RWPE2 (cell line): ENCODE measurements at regions not wholly inside any gene's neighbourhood (a gene's known extent, or its start where the extent isn't known, plus 50 kb on each side); places are given as distances from the start of the nearest gene placed in this dataset.

Source experiments
- ATAC-seq: fragments of 200-7000 bp; cut with Tn5 transposase; 3 replicates; pipeline ENCODE4 v1.9.1; 2021; ENCODE audit warnings: low read depth
- DNase-seq: peaks from one replicate; pipeline ENCODE4 v3.0.0-alpha.2; 2020; ENCODE audit warnings: low spot score
- H3K27ac ChIP-seq: fragments of 450-650 bp; 2 replicates; pipeline ENCODE4 v1.5.1; 2017; ENCODE audit warnings: mild to moderate bottlenecking; ENCODE audit not compliant: poor library complexity, severe bottlenecking
- H3K27me3 ChIP-seq: fragments of 250-450 bp; sonication (Bioruptor Pico); 2 replicates; pipeline ENCODE4 v1.5.1; 2021; ENCODE audit warnings: mild to moderate bottlenecking, moderate library complexity; ENCODE audit not compliant: insufficient read depth, poor library complexity, severe bottlenecking
- H3K36me3 ChIP-seq: fragments of 250-450 bp; sonication (Bioruptor Pico); 2 replicates; pipeline ENCODE4 v1.5.1; 2020; ENCODE audit warnings: low read depth, mild to moderate bottlenecking, moderate library complexity
- H3K4me1 ChIP-seq: fragments of 250-450 bp; sonication (Bioruptor Pico); 2 replicates; pipeline ENCODE4 v1.5.1; 2021; ENCODE audit warnings: mild to moderate bottlenecking, moderate library complexity; ENCODE audit not compliant: insufficient read depth, poor library complexity, severe bottlenecking
- H3K4me3 ChIP-seq: fragments of 250-450 bp; sonication (Bioruptor Pico); 2 replicates; pipeline ENCODE4 v1.5.1; 2021; ENCODE audit warnings: mild to moderate bottlenecking, moderate library complexity; ENCODE audit not compliant: severe bottlenecking
- H3K9me3 ChIP-seq: fragments of 250-450 bp; sonication (Bioruptor Pico); 2 replicates; pipeline ENCODE4 v1.5.1; 2021; ENCODE audit warnings: mild to moderate bottlenecking, moderate library complexity; ENCODE audit not compliant: severe bottlenecking
- TF ChIP-seq, protein P1 (sequence below): fragments of 450-650 bp; IDR thresholded peaks from one replicate; pipeline ENCODE4 v1.5.1; 2017; ENCODE audit warnings: mild to moderate bottlenecking, moderate library complexity; ENCODE audit not compliant: poor library complexity, severe bottlenecking

- Histone ChIP-seq H3K4me3 (no peak overlapping the region), H3K4me1 (no peaks in the 10 kb centered on the region), H3K27ac (no peak overlapping the region), H3K9me3 (no peaks in the 10 kb centered on the region), H3K27me3 (no peaks in the 10 kb centered on the region), H3K36me3 (no peaks in the 10 kb centered on the region)
- DNase-seq (no peak), ATAC-seq (no peak)
- TF ChIP-seq, protein P1, sequence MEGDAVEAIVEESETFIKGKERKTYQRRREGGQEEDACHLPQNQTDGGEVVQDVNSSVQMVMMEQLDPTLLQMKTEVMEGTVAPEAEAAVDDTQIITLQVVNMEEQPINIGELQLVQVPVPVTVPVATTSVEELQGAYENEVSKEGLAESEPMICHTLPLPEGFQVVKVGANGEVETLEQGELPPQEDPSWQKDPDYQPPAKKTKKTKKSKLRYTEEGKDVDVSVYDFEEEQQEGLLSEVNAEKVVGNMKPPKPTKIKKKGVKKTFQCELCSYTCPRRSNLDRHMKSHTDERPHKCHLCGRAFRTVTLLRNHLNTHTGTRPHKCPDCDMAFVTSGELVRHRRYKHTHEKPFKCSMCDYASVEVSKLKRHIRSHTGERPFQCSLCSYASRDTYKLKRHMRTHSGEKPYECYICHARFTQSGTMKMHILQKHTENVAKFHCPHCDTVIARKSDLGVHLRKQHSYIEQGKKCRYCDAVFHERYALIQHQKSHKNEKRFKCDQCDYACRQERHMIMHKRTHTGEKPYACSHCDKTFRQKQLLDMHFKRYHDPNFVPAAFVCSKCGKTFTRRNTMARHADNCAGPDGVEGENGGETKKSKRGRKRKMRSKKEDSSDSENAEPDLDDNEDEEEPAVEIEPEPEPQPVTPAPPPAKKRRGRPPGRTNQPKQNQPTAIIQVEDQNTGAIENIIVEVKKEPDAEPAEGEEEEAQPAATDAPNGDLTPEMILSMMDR = no peak
Observed at GRCh38 chr3:1847571-1847970, 251.1 kb upstream of the CNTN4 start.

DNA sequence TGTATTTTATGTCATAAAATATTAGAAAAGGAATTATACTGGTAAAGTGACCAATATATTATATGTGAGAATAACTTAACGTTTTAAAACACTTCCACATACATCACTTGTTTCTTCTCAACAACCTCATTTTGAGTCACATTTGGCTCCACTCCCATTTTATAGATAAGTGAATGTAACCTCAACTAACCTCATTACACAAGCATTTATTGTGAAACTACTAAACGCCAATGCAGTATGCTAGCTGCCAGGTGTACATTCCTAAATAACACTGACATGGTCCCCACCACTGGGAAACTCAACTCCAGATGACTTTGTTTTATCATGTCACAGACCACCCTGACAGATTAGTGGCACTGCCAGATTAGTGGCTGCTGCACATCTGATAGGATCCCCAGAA, 249.7 kb upstream of the CNTN4 start:
- Histone ChIP-seq H3K27me3 (no peaks in the 10 kb centered on the region), H3K27ac (no peak overlapping the region), H3K9me3 (no peaks in the 10 kb centered on the region), H3K4me1 (no peaks in the 10 kb centered on the region), H3K4me3 (no peak overlapping the region), H3K36me3 (no peaks in the 10 kb centered on the region)
- DNase-seq = no peak
- TF ChIP-seq, protein P1 = no peak
- ATAC-seq = no peak

DNA sequence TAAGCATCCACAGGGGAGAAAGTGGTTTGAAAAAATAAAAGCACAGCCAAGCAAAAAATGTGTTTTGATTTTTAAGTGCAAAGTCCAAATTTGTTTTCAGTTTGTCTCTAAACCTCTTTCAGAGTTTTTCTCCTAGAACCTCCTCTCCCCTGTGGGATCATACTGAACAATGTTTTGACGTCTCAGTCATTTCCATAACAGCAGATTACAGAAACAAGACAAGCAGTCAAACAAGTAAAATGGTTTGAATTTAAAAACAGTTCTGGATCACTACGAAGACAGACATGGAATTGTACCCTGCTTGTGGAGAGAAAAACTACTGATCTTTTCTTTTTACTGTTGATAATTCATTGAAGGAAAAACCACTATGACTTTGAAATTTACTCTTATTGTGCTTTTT, 245.7 kb upstream of the CNTN4 start:
- TF ChIP-seq, protein P1 = no peak
- Histone ChIP-seq H3K27ac (no peak overlapping the region), H3K9me3 (no peaks in the 10 kb centered on the region), H3K4me3 (no peak overlapping the region), H3K4me1 (no peaks in the 10 kb centered on the region), H3K36me3 (no peaks in the 10 kb centered on the region), H3K27me3 (no peaks in the 10 kb centered on the region)
- DNase-seq = no peak
- ATAC-seq = no peak

DNA sequence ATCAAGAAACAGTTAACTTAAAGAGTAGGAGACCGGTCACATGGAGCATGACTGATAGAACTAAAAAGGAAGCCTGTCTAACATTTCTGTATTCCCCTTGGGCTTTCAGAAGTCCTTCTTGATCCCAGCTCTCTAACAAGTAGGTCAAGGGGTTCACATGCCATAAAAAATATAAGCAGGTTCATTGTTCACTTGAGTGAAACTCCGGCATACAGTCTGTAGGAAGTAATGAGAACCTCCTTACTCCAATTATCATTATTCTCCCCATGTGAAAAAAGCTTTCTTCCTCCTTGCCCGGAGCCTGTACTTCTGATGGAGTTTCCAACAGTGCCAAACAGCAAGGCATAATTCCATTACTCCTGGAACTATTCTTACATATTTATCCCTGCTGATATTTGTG, 242.8 kb upstream of the CNTN4 start:
- H3K4me1 ChIP-seq = no peaks in the 10 kb centered on the region
- DNase-seq (no peak), ATAC-seq (no peak)
- TF ChIP-seq, protein P1 = no peak
- no peaks in the 10 kb centered on the region for H3K9me3 ChIP-seq
- no peaks in the 10 kb centered on the region for H3K27me3 ChIP-seq
- no peak overlapping the region for H3K27ac ChIP-seq
- no peak overlapping the region for H3K4me3 ChIP-seq
- H3K36me3 ChIP-seq = no peaks in the 10 kb centered on the region

DNA sequence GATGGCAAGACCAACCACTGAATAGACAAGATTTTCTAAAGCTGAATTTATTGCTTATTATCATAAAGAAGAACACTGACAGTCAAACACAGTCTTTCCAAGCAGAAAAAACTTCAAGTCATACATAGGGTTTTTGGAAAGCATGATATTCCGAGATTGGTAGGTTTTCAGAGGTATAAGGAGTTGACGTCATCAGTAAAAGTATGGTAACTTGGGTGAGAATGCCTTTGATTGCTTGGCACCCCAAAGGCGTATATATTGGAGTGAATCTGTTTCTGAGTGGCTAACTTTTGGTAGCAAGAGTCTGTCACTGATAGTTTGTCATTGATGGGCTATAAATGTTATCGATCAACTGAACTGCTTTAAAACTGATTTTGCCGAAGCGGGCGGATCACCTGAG, 227.9 kb upstream of the CNTN4 start:
- TF ChIP-seq, protein P1 = no peak
- no peak overlapping the region for H3K27ac ChIP-seq
- no peak for ATAC-seq
- no peaks in the 10 kb centered on the region for H3K27me3 ChIP-seq
- no peak overlapping the region for H3K4me3 ChIP-seq
- H3K36me3 ChIP-seq = no peaks in the 10 kb centered on the region
- no peaks in the 10 kb centered on the region for H3K4me1 ChIP-seq
- H3K9me3 ChIP-seq = no peaks in the 10 kb centered on the region
- DNase-seq = no peak
